CD8-positive, alpha-beta memory T cell (primary cell): ENCODE measurements at regions not wholly inside any gene's neighbourhood (a gene's known extent, or its start where the extent isn't known, plus 50 kb on each side); places are given as distances from the start of the nearest gene placed in this dataset.

Source experiments
- CTCF ChIA-PET: fragments of 350-600 bp; sonication (Branson Sonifier 250); formaldehyde crosslinking; loops from one replicate; lab custom pipeline; 2021; ENCODE audit warnings: antibody characterized with exemption; lab: Charles Lee
- POLR2A ChIA-PET: fragments of 350-600 bp; sonication (Branson Sonifier 250); formaldehyde crosslinking; loops from one replicate; lab custom pipeline; 2021; ENCODE audit warnings: antibody characterized with exemption; lab: Charles Lee
- DNase-seq, 5 donors: peaks; one replicate each; pipeline versions ENCODE4 v3.0.0 to v3.0.0-alpha.2; 2020 to 2022; ENCODE audit warnings: mixed read lengths in 1 of 5
- H3K27ac ChIP-seq: one replicate; pipeline ENCODE4 v1.7.0; 2013; ENCODE audit warnings: low read depth, mild to moderate bottlenecking, low read length, moderate library complexity
- H3K27me3 ChIP-seq: 2 replicates; pipeline ENCODE4 v1.7.0; 2013; ENCODE audit warnings: low read length, mild to moderate bottlenecking; ENCODE audit not compliant: insufficient read depth, poor library complexity, severe bottlenecking
- H3K36me3 ChIP-seq: 2 replicates; pipeline ENCODE4 v1.7.0; 2013; ENCODE audit warnings: mild to moderate bottlenecking, low read length, moderate library complexity; ENCODE audit not compliant: insufficient read depth
- H3K4me1 ChIP-seq: 2 replicates; pipeline ENCODE4 v1.7.0; 2013; ENCODE audit warnings: mild to moderate bottlenecking, low read length, moderate library complexity; ENCODE audit not compliant: insufficient read depth
- H3K4me3 ChIP-seq: 2 replicates; pipeline ENCODE4 v1.7.0; 2013; ENCODE audit warnings: mild to moderate bottlenecking, low read length
- H3K9me3 ChIP-seq: 2 replicates; pipeline ENCODE4 v1.7.0; 2013; ENCODE audit warnings: mild to moderate bottlenecking, low read length
- H3K27ac Mint-ChIP-seq, 8 donors: one replicate each; pipeline ENCODE4 v1.8.0; 2020 to 2021; ENCODE audit warnings: mixed read lengths in 8 of 8, mild to moderate bottlenecking in 6 of 8, inconsistent platforms in 3 of 8, moderate library complexity in 3 of 8
- H3K27me3 Mint-ChIP-seq, 2 donors: one replicate each; pipeline ENCODE4 v1.8.0; 2020 to 2021; ENCODE audit warnings: mixed read lengths in 2 of 2, mild to moderate bottlenecking in 1 of 2, moderate library complexity in 1 of 2
- H3K36me3 Mint-ChIP-seq, 3 donors: one replicate each; pipeline ENCODE4 v1.8.0; 2020 to 2021; ENCODE audit warnings: mixed read lengths in 3 of 3, inconsistent platforms in 1 of 3, mild to moderate bottlenecking in 1 of 3
- H3K4me1 Mint-ChIP-seq, 3 donors: one replicate each; pipeline ENCODE4 v1.8.0; 2020 to 2021; ENCODE audit warnings: mixed read lengths in 3 of 3, inconsistent platforms in 1 of 3, mild to moderate bottlenecking in 1 of 3
- H3K4me3 Mint-ChIP-seq, 7 donors: one replicate each; pipeline ENCODE4 v1.8.0; 2020 to 2021; ENCODE audit warnings: mixed read lengths in 7 of 7, mild to moderate bottlenecking in 6 of 7, moderate library complexity in 4 of 7, inconsistent platforms in 2 of 7
- H3K9me3 Mint-ChIP-seq, 5 donors: one replicate each; pipeline ENCODE4 v1.8.0; 2020 to 2022; ENCODE audit warnings: mixed read lengths in 5 of 5, mild to moderate bottlenecking in 3 of 5, moderate library complexity in 2 of 5, inconsistent platforms in 1 of 5

GRCh38 chr4:32254216-32254615 lies 1534.0 kb downstream of the PCDH7 start:
- Histone ChIP-seq H3K4me1 (no peaks in the 10 kb centered on the region), H3K27ac (no peak overlapping the region), H3K9me3 (no peaks in the 10 kb centered on the region), H3K27me3 (no peaks in the 10 kb centered on the region), H3K4me3 (no peak overlapping the region), H3K36me3 (no peaks in the 10 kb centered on the region)
- Mint-ChIP-seq H3K27me3 (no peaks in the 10 kb centered on the region), H3K36me3 (no peaks in the 10 kb centered on the region), H3K9me3 (peaks cover 5 to 21% (median 6%) of the 10 kb centered on the region in 5 donors), H3K4me1 (no peaks in the 10 kb centered on the region), H3K4me3 (no peak overlapping the region), H3K27ac (no peak overlapping the region)
- CTCF ChIA-PET = no interaction called here
- no peak for DNase-seq
- POLR2A ChIA-PET = no interaction called here

DNA sequence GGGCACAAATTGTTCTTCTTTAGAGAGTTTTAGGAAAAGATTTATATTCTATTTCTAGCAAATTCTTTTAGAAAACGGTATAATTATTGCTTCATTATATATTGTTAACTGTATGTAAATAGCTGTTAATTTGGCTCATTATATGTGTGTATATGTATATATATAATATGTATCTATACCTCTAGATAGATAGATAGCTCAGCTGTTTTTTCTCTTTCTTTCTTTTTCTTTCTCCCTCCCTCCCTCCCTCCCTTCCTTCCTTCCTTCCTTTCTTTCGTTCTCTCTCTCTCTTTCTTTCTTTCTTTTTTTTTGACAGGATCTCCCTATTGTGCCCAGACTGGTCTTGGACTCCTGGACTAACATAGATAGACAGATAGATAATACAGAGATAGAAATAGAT lies 1538.8 kb downstream of the PCDH7 start:
- Histone ChIP-seq H3K27ac (no peak overlapping the region), H3K9me3 (no peaks in the 10 kb centered on the region), H3K36me3 (no peaks in the 10 kb centered on the region), H3K27me3 (no peaks in the 10 kb centered on the region), H3K4me3 (no peak overlapping the region), H3K4me1 (no peaks in the 10 kb centered on the region)
- H3K27me3 Mint-ChIP-seq = no peaks in the 10 kb centered on the region
- H3K27ac Mint-ChIP-seq = no peak overlapping the region
- H3K9me3 Mint-ChIP-seq = peaks cover 3 to 35% (median 7%) of the 10 kb centered on the region in 5 donors
- no peak for DNase-seq
- ChIA-PET POLR2A (no interaction called here), CTCF (no interaction called here)
- H3K4me1 Mint-ChIP-seq = no peaks in the 10 kb centered on the region
- H3K36me3 Mint-ChIP-seq = no peaks in the 10 kb centered on the region
- no peak overlapping the region for H3K4me3 Mint-ChIP-seq

DNA sequence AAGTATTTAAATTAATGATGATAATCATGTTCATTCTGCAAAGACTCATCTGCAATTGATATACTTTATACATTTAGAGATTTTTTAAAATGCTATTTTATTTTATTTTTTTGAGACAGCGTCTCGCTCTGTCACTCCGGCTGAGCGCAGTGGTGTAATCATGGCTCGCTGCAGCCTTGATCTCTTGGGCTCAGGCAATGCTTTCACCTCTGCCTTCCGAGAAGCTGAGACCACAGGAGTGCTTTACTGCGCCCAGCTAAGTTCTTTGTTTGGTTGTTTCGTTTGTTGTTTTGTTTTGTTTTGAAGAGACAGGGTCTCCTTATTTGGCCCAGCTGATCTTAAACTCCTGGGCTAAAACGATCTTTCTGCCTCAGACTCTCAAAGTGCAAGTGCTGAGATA lies 1541.0 kb downstream of the PCDH7 start:
- Histone ChIP-seq H3K27ac (no peak overlapping the region), H3K27me3 (no peaks in the 10 kb centered on the region), H3K4me3 (no peak overlapping the region), H3K9me3 (no peaks in the 10 kb centered on the region), H3K36me3 (no peaks in the 10 kb centered on the region), H3K4me1 (no peaks in the 10 kb centered on the region)
- no peak for DNase-seq
- POLR2A ChIA-PET = no interaction called here
- Mint-ChIP-seq H3K4me1 (no peaks in the 10 kb centered on the region), H3K4me3 (no peak overlapping the region), H3K27ac (no peak overlapping the region), H3K27me3 (no peaks in the 10 kb centered on the region), H3K36me3 (no peaks in the 10 kb centered on the region), H3K9me3 (peaks cover 3 to 37% (median 4%) of the 10 kb centered on the region in 5 donors)
- CTCF ChIA-PET = no interaction called here

DNA sequence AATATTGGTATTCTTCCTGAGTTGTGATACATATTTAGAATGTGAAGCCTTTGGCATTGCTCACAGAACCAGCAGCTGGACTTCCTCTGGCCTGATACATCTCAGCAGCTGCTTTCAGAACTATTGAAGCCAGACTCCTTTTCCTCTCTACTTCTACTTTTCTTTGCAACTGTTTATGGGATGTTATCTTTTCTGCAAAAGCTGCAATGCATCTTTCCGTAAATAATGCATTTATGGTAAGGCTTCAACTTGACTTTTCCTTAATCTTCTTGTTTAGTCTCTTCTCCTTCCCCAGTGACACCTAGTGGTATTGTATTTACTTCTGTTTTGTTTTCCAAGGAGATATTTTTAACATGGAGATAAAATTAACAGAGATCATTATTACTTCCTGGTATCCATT lies 1548.7 kb downstream of the PCDH7 start:
- Mint-ChIP-seq H3K27me3 (no peaks in the 10 kb centered on the region), H3K4me1 (no peaks in the 10 kb centered on the region), H3K27ac (no peak overlapping the region), H3K9me3 (peaks cover 5 to 20% (median 9%) of the 10 kb centered on the region in 5 donors), H3K4me3 (no peak overlapping the region), H3K36me3 (no peaks in the 10 kb centered on the region)
- Histone ChIP-seq H3K4me3 (no peak overlapping the region), H3K36me3 (no peaks in the 10 kb centered on the region), H3K9me3 (no peaks in the 10 kb centered on the region), H3K27ac (no peak overlapping the region), H3K4me1 (no peaks in the 10 kb centered on the region), H3K27me3 (no peaks in the 10 kb centered on the region)
- ChIA-PET POLR2A (no interaction called here), CTCF (no interaction called here)
- DNase-seq = no peak

DNA sequence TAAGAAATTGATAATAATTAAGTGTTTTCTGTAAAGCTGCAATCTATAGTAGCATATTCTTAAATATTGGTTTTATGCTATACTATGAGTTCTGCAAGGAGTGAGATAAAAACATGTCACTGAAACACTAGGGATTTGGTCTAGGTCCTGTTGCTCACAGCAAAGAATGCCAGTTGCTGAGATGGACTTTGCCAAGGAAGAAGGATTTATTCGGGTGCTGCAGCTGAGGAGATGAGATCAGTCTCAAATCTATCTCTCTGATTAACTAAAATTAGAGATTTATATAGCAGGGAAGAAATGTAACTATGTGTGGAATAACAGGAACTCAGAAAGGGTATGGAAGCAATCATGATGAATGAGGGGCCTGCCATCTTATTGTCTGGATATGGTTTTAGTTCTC lies 1569.9 kb downstream of the PCDH7 start:
- H3K4me3 Mint-ChIP-seq = no peak overlapping the region
- no peaks in the 10 kb centered on the region for H3K27me3 Mint-ChIP-seq
- H3K27me3 ChIP-seq = no peaks in the 10 kb centered on the region
- H3K4me1 Mint-ChIP-seq = no peaks in the 10 kb centered on the region
- no peaks in the 10 kb centered on the region for H3K9me3 ChIP-seq
- H3K9me3 Mint-ChIP-seq = peaks cover 3 to 21% (median 4%) of the 10 kb centered on the region in 5 donors
- H3K36me3 Mint-ChIP-seq = no peaks in the 10 kb centered on the region
- no peaks in the 10 kb centered on the region for H3K36me3 ChIP-seq
- ChIA-PET POLR2A (no interaction called here), CTCF (no interaction called here)
- no peak overlapping the region for H3K4me3 ChIP-seq
- no peak overlapping the region for H3K27ac Mint-ChIP-seq
- H3K27ac ChIP-seq = no peak overlapping the region
- no peak for DNase-seq
- H3K4me1 ChIP-seq = no peaks in the 10 kb centered on the region

DNA sequence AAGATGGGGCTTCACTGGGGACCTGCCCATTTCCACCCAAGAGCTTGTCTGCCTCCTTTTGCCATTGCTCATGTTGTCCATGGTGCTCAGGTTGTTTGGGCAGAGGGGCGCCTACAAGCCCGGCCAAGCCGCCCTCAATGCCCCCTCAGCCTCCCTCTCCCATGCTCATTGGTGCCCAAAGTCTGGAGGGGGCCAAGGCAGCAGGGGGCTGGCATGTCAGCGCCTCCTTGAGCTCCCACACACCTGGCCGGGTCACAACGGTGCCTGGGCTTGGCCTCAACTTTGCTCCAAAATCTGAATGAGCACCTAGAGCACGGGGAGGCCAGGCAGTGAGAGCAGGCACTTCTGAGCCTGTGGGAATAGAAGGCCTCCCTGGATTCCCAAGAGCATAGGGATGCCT lies 1598.8 kb downstream of the PCDH7 start:
- ChIA-PET POLR2A (no interaction called here), CTCF (no interaction called here)
- Histone ChIP-seq H3K27ac (no peak overlapping the region), H3K36me3 (no peaks in the 10 kb centered on the region), H3K27me3 (no peaks in the 10 kb centered on the region), H3K4me1 (no peaks in the 10 kb centered on the region), H3K9me3 (no peaks in the 10 kb centered on the region), H3K4me3 (no peak overlapping the region)
- peaks cover 3 to 31% (median 4%) of the 10 kb centered on the region in 5 donors for H3K9me3 Mint-ChIP-seq
- H3K27me3 Mint-ChIP-seq = peaks cover 0 to 1% of the 10 kb centered on the region in 2 donors
- no peak overlapping the region for H3K4me3 Mint-ChIP-seq
- peaks cover 0 to 2% (median 0%) of the 10 kb centered on the region in 3 donors for H3K36me3 Mint-ChIP-seq
- H3K4me1 Mint-ChIP-seq = no peaks in the 10 kb centered on the region
- no peak overlapping the region for H3K27ac Mint-ChIP-seq
- DNase-seq = no peak

- peaks cover 3 to 16% (median 12%) of the 10 kb centered on the region in 5 donors for H3K9me3 Mint-ChIP-seq
- DNase-seq = no peak
- H3K36me3 ChIP-seq = no peaks in the 10 kb centered on the region
- no peak overlapping the region for H3K27ac Mint-ChIP-seq
- ChIA-PET CTCF (no interaction called here), POLR2A (no interaction called here)
- H3K9me3 ChIP-seq = no peaks in the 10 kb centered on the region
- no peaks in the 10 kb centered on the region for H3K4me1 Mint-ChIP-seq
- H3K36me3 Mint-ChIP-seq = peaks cover 0 to 2% (median 0%) of the 10 kb centered on the region in 3 donors
- no peaks in the 10 kb centered on the region for H3K27me3 ChIP-seq
- H3K4me3 Mint-ChIP-seq = no peak overlapping the region
- no peak overlapping the region for H3K27ac ChIP-seq
- H3K4me1 ChIP-seq = no peaks in the 10 kb centered on the region
- peaks cover 0 to 1% of the 10 kb centered on the region in 2 donors for H3K27me3 Mint-ChIP-seq
- no peak overlapping the region for H3K4me3 ChIP-seq
Observed at GRCh38 chr4:32321421-32321820, 1601.3 kb downstream of the PCDH7 start.

DNA sequence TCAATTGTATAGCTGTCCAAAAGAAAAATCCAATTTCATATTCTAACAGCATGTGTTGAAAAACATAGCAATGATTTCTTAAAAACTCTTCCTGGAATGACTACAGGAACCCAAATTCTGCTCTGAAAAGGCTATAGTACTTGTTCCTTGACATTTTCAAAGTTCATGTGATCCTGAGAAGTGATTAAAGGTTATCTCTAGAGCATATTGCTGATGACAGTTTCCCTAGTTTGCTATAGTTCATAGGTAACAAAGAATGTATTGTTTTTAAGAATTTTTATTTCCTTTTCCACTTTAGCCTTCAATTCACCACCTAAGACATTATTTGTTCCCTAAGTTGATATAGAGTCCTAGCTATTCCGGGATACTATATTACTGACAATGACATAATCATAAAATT lies 1614.6 kb downstream of the PCDH7 start:
- H3K27me3 Mint-ChIP-seq = no peaks in the 10 kb centered on the region
- Histone ChIP-seq H3K36me3 (no peaks in the 10 kb centered on the region), H3K27ac (no peak overlapping the region), H3K9me3 (no peaks in the 10 kb centered on the region), H3K4me3 (no peak overlapping the region), H3K4me1 (no peaks in the 10 kb centered on the region), H3K27me3 (no peaks in the 10 kb centered on the region)
- no peak for DNase-seq
- ChIA-PET POLR2A (no interaction called here), CTCF (no interaction called here)
- H3K27ac Mint-ChIP-seq = no peak overlapping the region
- H3K9me3 Mint-ChIP-seq = peaks cover 0 to 39% (median 5%) of the 10 kb centered on the region in 5 donors
- no peaks in the 10 kb centered on the region for H3K36me3 Mint-ChIP-seq
- no peaks in the 10 kb centered on the region for H3K4me1 Mint-ChIP-seq
- no peak overlapping the region for H3K4me3 Mint-ChIP-seq

DNA sequence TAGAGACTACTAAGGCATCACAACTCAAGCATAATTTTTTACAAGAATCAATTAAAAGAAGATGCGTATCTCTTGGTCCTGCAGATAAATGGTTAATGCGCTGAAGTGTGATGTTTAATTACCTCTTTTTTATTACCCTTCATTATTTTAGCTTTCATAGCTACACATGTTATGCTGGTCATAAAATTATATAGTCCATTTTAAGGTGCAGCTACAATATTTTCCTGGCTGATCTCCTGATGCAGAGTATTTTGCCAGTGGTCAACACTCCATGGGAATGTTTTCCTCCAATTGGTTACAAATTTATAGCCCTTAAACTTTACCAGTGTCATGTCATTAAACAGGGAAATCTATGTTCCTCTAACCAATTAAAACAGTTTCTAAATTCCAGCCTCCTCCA lies 1617.2 kb downstream of the PCDH7 start:
- peaks cover 0 to 43% (median 9%) of the 10 kb centered on the region in 5 donors for H3K9me3 Mint-ChIP-seq
- Histone ChIP-seq H3K36me3 (no peaks in the 10 kb centered on the region), H3K27me3 (no peaks in the 10 kb centered on the region), H3K9me3 (no peaks in the 10 kb centered on the region), H3K4me3 (no peak overlapping the region), H3K27ac (no peak overlapping the region), H3K4me1 (no peaks in the 10 kb centered on the region)
- H3K27ac Mint-ChIP-seq = no peak overlapping the region
- no peak for DNase-seq
- H3K4me1 Mint-ChIP-seq = no peaks in the 10 kb centered on the region
- no peaks in the 10 kb centered on the region for H3K36me3 Mint-ChIP-seq
- POLR2A ChIA-PET = no interaction called here
- CTCF ChIA-PET = no interaction called here
- no peaks in the 10 kb centered on the region for H3K27me3 Mint-ChIP-seq
- no peak overlapping the region for H3K4me3 Mint-ChIP-seq
